ENCODE measurements at regions not wholly inside any gene's neighbourhood (a gene's known extent, or its start where the extent isn't known, plus 50 kb on each side); places are given as distances from the start of the nearest gene placed in this dataset.

GRCh38 chr17:62913991-62914570 is 52.0 kb upstream of the TANC2 start:
- H3K4me3 Mint-ChIP-seq = no peak overlapping the region
- no peaks in the 10 kb centered on the region for H3K36me3 Mint-ChIP-seq
- H3K27ac Mint-ChIP-seq = no peak overlapping the region
- CTCF ChIA-PET = no interaction called here
- DNase-seq (no peak), ATAC-seq (no peak)
- H3K9me3 Mint-ChIP-seq (ENCODE audit: low read depth) = no peaks in the 10 kb centered on the region
- H3K27me3 Mint-ChIP-seq = peaks cover 32% of the 10 kb centered on the region
- no peaks in the 10 kb centered on the region for H3K4me1 Mint-ChIP-seq

DNA sequence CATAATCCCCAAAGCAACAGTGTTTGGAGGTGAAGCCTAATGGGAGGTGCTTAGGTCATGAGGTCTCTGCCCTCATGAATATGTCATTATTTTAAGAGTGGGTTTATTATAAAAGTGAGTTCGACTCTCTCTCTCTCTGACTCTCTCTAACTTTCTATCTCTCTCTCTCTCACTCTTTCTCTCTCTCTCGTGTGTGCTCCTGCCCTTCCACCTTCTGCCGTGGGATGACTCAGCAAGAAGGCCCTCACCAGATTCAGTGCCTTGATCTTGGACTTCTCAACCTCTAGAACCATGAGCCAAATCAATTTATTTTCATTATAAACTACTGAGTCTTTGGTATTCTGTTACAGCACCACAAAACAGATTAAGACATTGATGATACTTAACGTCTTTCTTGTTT is 53.7 kb upstream of the TANC2 start:
- Mint-ChIP-seq H3K36me3 (no peaks in the 10 kb centered on the region), H3K27me3 (peaks cover 36% of the 10 kb centered on the region), H3K4me3 (no peak overlapping the region), H3K27ac (no peak overlapping the region), H3K4me1 (no peaks in the 10 kb centered on the region), H3K9me3 (ENCODE audit: low read depth) (no peaks in the 10 kb centered on the region)
- ATAC-seq (no peak), DNase-seq (no peak)
- CTCF ChIA-PET = no interaction called here

DNA sequence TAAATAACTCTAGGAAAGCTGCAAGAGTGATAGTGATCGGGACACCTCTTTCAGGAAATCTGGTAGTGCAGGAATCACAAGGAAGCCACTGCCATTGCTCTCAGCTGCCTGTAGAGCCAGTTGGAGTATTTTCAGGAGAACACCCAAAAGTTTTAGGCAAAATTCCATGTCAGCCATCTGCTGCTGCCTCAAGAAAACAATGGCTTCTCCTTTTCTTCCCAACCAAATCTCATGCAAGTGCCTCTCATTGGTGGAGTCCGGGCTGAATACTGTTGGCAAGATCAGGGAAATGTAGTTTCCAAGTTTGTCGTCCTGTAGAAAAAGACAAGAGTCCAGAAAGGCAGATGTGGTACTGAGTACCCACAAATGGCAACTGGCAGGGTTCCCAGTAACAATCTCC is 54.9 kb upstream of the TANC2 start:
- Mint-ChIP-seq H3K27ac (no peak overlapping the region), H3K9me3 (ENCODE audit: low read depth) (no peaks in the 10 kb centered on the region), H3K4me1 (no peaks in the 10 kb centered on the region), H3K27me3 (peaks cover 35% of the 10 kb centered on the region), H3K36me3 (no peaks in the 10 kb centered on the region), H3K4me3 (no peak overlapping the region)
- CTCF ChIA-PET = no interaction called here
- DNase-seq = no peak
- no peak for ATAC-seq

DNA sequence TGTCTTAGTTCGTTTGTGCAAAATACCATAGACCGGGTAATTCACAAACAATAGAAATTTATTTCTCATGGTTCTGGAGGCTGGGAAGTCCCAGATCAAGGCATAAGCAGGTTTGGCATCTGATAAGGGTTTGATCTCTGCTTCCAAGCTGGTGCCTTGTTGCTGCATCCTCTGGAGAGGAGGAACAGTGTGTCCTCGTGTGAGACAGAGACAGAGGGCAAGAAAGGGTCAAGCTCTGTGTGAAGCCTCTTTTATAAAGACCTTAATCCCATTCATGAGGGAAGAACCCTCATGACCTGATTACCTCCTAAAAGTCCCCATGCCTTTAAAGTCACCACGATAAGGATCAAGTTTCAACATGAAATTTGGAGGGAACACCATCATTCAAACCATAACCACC is 55.8 kb upstream of the TANC2 start:
- CTCF ChIA-PET = no interaction called here
- H3K4me3 Mint-ChIP-seq = no peak overlapping the region

DNA sequence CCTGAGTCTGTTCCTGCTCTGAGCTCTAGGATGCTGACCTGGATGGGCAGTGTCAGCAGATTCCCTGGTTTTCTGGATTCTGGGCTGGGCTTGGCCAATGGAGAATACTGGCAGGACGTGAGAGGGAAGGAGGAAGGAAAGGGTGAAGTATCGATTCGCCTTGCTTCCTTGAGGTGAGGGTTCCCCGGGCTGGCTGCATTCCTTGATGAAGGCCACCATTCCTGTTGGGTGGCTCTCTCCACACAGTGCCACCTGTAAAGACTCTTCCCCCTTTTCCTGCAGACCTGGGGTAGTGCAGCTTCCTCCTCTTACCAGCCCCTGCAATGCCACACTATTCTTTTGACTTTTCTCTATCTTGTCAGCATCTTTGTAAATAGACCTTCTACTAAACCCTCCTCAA is 58.1 kb upstream of the TANC2 start:
- no peak for DNase-seq
- H3K36me3 Mint-ChIP-seq = no peaks in the 10 kb centered on the region
- H3K9me3 Mint-ChIP-seq (ENCODE audit: low read depth) = no peaks in the 10 kb centered on the region

More for the DNA sequence above, 55.8 kb upstream of the TANC2 start:
- no peaks in the 10 kb centered on the region for H3K36me3 Mint-ChIP-seq
- no peak for DNase-seq
- H3K4me1 Mint-ChIP-seq = no peaks in the 10 kb centered on the region
- no peak overlapping the region for H3K27ac Mint-ChIP-seq
- ATAC-seq = no peak
- no peaks in the 10 kb centered on the region for H3K9me3 Mint-ChIP-seq (ENCODE audit: low read depth)
- peaks cover 35% of the 10 kb centered on the region for H3K27me3 Mint-ChIP-seq

GRCh38 chr17:62906881-62907280 is 59.2 kb upstream of the TANC2 start:
- Mint-ChIP-seq H3K4me3 (no peak overlapping the region), H3K9me3 (ENCODE audit: low read depth) (no peaks in the 10 kb centered on the region), H3K36me3 (no peaks in the 10 kb centered on the region), H3K4me1 (no peaks in the 10 kb centered on the region), H3K27ac (no peak overlapping the region), H3K27me3 (peaks cover 26% of the 10 kb centered on the region)
- ATAC-seq = no peak
- CTCF ChIA-PET = interaction anchor here (0.7 kb wide), 1 partner anchor 334 kb away, joined by 4 read pairs; no protein-coding TSS in a partner anchor
- DNase-seq = no peak

More for the DNA sequence above, 58.1 kb upstream of the TANC2 start:
- Mint-ChIP-seq H3K4me1 (no peaks in the 10 kb centered on the region), H3K4me3 (no peak overlapping the region), H3K27ac (no peak overlapping the region), H3K27me3 (peaks cover 25% of the 10 kb centered on the region)
- CTCF ChIA-PET = no interaction called here
- no peak for ATAC-seq

DNA sequence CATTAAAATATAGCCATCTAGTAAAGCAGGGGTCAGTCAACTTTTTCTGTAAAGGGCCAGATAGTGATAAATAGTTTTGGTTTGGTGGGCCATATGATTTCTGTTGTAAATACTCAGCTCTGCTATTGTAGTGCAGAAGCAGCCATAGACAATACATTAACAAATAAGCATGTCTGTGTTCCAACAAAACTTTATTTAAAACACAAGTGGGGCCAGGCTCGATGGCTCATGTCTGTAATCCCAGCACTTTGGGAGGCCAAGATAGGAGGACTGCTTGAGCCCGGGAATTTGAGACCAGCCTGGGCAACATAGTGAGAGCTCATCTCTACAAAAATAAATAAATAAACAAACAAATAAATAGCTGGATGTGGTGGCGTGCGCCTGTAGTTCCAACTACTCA is 60.8 kb upstream of the TANC2 start:
- CTCF ChIA-PET = interaction anchor here (0.6 to 0.7 kb wide), 2 partner anchors 286 to 392 kb away, joined by 3 to 4 read pairs; no protein-coding TSS in a partner anchor
- Mint-ChIP-seq H3K4me1 (no peaks in the 10 kb centered on the region), H3K9me3 (ENCODE audit: low read depth) (no peaks in the 10 kb centered on the region), H3K4me3 (no peak overlapping the region), H3K27me3 (peaks cover 13% of the 10 kb centered on the region), H3K27ac (no peak overlapping the region), H3K36me3 (no peaks in the 10 kb centered on the region)
- ATAC-seq (no peak), DNase-seq (no peak)

DNA sequence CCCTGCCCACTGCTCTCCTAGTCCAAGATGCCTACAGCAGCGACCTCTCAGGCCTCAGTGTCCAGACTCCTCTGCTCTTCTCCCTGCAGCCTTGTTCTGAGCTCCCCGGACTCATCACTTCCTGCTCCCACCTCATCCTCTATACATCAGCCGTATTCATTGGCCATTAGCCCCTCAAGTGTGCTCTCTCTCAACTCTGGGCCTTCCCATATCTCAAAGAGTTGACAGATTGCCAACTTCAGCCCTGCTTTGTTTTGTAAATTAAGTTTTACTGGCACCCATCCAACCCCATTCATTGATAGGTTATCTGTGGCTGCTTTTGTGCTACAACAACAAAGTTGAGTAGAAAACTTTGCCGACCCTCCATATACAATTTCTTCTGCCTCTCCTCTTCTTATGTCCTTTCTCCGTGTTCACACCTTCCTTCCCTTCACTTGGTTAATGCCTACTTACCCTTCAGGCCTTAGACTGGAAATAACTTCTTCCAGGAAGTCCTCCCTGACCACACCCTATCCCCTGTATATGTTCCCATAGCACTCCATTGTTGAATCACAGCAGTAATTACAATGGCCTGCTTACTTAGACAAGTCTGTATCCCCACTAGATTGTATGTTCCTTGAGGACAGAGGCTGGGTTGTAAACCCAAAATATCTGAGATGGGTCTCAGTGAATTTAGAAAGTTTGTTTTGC is 63.4 kb upstream of the TANC2 start:
- Mint-ChIP-seq H3K4me1 (no peaks in the 10 kb centered on the region), H3K9me3 (ENCODE audit: low read depth) (no peaks in the 10 kb centered on the region), H3K27ac (no peak overlapping the region), H3K36me3 (no peaks in the 10 kb centered on the region), H3K4me3 (no peak overlapping the region), H3K27me3 (peaks cover 13% of the 10 kb centered on the region)
- DNase-seq = no peak
- CTCF ChIA-PET = no interaction called here
- ATAC-seq = no peak

- Mint-ChIP-seq H3K4me1 (no peaks in the 10 kb centered on the region), H3K27ac (no peak overlapping the region), H3K9me3 (ENCODE audit: low read depth) (no peaks in the 10 kb centered on the region), H3K27me3 (peaks cover 10% of the 10 kb centered on the region), H3K4me3 (no peak overlapping the region), H3K36me3 (no peaks in the 10 kb centered on the region)
- DNase-seq (no peak), ATAC-seq (no peak)
- CTCF ChIA-PET = no interaction called here
These were observed 64.5 kb upstream of the TANC2 start for GRCh38 chr17:62901544-62901943.

DNA sequence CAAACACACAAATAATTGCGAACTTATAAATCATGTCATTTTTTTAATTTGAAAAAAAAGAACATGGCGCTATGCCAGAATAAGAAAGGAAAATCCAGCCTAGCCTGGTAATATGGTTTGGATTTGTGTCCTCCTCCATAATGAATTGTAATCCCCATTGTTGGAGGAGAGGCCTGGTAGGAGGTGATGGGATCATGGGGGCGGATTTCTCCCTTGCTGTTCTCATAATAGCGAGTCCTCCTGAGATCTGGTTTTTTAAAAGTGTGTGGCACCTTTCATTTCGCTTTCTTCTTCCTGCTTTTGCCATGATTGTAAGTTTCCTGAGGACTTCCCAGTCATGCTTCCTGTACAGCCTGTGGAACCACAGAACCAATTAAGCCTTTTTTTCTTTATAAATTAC is 65.9 kb upstream of the TANC2 start:
- Mint-ChIP-seq H3K4me1 (no peaks in the 10 kb centered on the region), H3K9me3 (ENCODE audit: low read depth) (no peaks in the 10 kb centered on the region), H3K27ac (no peak overlapping the region), H3K27me3 (peaks cover 10% of the 10 kb centered on the region), H3K36me3 (no peaks in the 10 kb centered on the region), H3K4me3 (no peak overlapping the region)
- DNase-seq = no peak
- CTCF ChIA-PET = no interaction called here
- no peak for ATAC-seq

DNA sequence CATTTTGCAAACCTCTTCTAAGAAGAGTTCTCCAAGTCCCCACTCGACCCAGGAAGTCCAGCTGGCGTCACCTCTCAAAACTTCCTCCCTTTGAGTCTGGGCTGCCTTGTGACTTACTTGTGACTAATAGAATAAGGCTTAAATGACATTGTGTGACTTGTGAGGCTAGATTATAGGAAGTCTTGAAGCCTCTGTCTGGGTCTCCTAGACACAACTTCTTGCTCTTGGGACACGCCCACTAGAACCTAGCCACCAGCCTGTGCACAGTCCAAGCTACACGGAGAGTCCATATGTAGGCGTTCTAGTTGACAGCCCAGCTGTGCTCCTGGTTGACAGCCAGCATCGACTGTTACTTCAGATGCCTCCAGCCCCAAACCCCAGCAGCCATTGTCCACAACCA is 66.7 kb upstream of the TANC2 start:
- DNase-seq (no peak), ATAC-seq (no peak)
- CTCF ChIA-PET = interaction anchor here (0.6 kb wide), 1 partner anchor 34 kb away, joined by 4 read pairs; no protein-coding TSS in a partner anchor
- Mint-ChIP-seq H3K36me3 (no peaks in the 10 kb centered on the region), H3K4me1 (no peaks in the 10 kb centered on the region), H3K9me3 (ENCODE audit: low read depth) (no peaks in the 10 kb centered on the region), H3K4me3 (no peak overlapping the region), H3K27ac (no peak overlapping the region), H3K27me3 (peaks cover 10% of the 10 kb centered on the region)

GRCh38 chr17:62898239-62898864 is 67.7 kb upstream of the TANC2 start:
- no peaks in the 10 kb centered on the region for H3K4me1 Mint-ChIP-seq
- H3K9me3 Mint-ChIP-seq (ENCODE audit: low read depth) = no peaks in the 10 kb centered on the region
- ATAC-seq (no peak), DNase-seq (no peak)
- no peak overlapping the region for H3K27ac Mint-ChIP-seq
- no peaks in the 10 kb centered on the region for H3K36me3 Mint-ChIP-seq
- H3K27me3 Mint-ChIP-seq = peaks cover 10% of the 10 kb centered on the region
- no peak overlapping the region for H3K4me3 Mint-ChIP-seq
- CTCF ChIA-PET = no interaction called here

- Mint-ChIP-seq H3K9me3 (ENCODE audit: low read depth) (no peaks in the 10 kb centered on the region), H3K36me3 (no peaks in the 10 kb centered on the region), H3K4me1 (peaks cover 5% of the 10 kb centered on the region), H3K27me3 (peaks cover 7% of the 10 kb centered on the region), H3K27ac (no peak overlapping the region), H3K4me3 (no peak overlapping the region)
- ATAC-seq = no peak
- CTCF ChIA-PET = no interaction called here
- DNase-seq = no peak
These were observed 68.3 kb upstream of the TANC2 start for GRCh38 chr17:62897706-62898105.
